GM18502 (cell line): ENCODE measurements at regions not wholly inside any gene's neighbourhood (a gene's known extent, or its start where the extent isn't known, plus 50 kb on each side); places are given as distances from the start of the nearest gene placed in this dataset.

Source experiments
- ATAC-seq: cut with Tn5 transposase; IDR thresholded peaks from one replicate; pipeline ENCODE4 v1.9.1; 2021; ENCODE audit warnings: mild to moderate bottlenecking; ENCODE audit not compliant: unreplicated experiment, poor library complexity

DNA sequence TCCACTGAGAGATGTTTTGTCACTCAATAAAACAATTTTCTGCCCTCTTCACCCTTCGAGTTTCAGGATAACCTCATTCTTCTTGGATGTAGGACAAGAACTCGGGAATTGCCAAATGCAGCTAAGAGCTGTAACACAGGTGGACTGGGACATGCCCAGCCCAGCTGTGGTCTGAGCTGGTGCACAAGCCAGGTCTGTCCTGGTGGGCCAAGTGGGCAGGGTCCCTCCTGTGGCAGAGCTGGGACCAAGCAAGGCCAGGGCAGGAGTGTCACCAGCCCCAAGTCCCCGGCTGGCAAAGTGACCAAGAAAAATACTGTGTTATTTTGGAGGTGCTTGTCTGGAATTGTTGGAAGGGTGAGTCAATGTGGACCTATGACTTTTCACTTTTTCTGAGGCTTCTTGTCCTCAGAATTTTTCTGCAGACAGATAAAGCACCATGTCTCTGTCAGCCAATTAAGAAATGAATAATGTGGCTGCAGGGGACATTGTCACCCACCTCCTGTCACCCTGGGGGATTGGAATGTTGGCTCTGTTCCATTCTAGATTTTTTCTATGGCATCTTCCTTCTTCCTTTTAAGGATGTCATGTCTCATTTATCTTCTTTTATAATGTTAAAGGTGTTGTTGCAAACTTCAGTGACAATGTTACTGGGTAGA, 645.2 kb upstream of the EPHA6 start:
- ATAC-seq, result no peak

DNA sequence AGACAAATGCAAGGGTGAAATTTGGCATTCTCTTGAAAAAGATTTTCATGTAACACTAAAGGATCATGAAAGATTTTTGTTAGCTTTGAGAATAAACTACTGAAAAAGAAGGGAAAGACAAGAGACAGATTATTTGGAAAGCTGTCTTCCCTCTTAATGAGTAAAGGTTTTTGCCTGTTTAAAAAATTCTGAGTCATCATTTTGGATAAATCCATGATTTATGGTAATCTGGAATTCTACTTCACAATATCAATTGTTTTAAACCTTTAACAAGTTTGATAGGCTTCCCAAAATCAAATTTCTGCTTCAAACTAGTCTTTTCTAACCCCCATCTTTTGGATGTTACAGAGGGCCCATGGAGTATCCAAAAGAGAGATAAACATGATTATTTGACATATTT, 641.5 kb upstream of the EPHA6 start:
- no peak for ATAC-seq

DNA sequence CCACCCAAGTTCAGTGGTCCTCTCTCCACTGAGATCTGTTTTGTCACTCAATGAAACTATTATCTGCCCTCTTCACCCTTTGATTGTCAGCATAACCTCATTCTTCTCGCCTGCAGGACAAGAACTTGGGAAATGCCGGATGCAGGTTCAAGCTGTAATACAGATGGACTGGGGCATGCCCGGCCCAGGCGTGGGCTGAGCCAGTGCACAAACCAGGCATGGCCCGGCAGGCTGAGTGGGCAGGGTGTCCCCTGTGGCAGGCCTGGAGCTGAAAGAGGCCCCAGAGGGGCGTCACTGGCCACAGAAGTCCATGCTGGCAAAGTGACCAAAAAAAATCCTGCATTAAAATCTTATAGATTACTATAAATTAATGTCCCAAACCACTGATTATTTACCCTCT, 638.9 kb upstream of the EPHA6 start:
- ATAC-seq, result no peak

DNA sequence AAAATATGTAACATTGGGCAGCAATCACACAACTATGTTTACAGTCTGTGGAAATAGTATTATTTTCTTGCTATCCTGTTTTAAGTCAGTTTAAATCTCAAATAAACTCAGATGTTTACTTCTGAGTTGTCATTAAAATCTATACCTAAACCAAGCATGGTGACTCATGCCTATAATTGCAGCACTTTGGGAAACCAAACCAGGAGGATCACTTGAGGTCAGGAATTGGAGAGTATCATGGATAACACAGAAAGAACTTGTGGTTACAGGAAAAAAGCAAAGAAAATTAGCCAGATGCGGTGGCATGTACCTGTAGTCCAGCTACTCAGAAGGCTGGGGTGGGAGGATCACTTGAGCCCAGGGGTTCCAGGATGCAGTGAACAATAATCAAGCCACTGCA, 631.6 kb upstream of the EPHA6 start:
- ATAC-seq, result no peak

DNA sequence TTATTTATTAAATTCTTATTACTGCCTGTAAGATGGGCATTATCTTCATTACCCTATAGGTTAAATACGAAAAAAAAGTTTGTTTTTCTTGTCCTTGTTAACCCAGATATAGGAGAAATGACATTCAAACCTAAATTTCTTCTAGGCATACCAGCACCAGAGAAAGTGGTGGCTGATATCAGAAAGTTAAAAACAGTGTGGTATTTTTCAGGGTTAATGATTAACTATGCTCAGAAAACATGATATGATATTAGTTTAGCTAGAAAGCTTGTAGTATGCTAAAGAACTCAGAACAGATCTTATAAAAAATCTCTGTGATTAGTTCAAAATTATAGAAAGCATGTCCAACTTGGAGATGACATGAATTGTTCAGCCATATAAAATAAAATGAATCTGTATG, 630.5 kb upstream of the EPHA6 start:
- ATAC-seq, result no peak

DNA sequence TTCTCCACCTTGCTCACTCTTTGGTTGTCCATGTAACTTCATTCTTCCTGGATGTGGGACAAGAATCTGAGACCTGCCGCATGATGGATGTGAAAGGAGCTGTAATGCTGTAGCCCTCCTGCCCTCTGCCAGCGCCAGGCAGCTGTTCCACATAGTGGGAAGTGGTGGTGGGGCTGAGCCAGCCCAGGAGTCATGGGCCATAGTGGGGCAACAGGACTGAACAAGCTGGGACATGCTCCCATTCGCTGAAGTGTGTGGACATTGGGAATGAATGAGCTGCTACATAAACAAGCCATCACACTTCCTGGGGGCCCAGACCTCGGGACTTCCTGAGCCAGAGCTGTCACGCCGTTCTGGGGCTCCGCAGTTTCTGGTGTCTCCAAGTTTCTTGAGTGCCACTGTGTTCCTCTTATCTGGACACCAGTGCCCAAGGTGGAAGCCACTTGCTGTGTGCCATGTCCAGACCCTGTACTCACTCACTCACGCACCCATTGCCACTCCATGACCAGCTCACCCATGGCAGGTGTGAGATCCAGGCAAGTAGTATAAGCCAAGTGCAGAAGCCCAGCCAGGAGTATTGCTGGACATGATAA, 624.3 kb upstream of the EPHA6 start:
- no peak for ATAC-seq

DNA sequence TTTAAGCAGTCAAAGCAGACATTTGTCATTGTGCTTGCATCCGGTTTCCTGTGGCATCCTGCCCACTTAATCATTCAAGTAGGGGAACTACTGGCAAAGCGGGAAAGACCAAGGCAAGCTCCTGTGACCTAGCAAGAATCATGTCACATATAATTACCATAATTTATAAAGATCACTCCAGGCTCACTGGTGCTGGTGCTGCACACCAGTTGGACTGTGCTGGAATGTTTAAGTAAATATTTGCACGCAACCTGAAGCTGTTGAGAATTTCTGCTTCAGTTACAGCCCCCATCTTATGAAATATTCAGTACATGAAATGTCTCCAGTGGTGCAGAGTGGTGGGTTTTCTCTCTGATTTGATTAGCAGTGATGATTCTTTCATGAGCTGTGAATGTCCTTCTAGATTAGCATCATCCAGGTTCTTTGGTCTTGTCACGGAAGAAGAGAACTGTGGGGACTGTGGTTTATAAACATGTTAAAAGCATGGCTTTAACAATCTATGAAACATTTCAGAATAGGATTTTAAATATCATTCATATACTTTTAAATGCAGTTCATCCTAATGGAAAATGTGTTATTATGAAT, 621.3 kb upstream of the EPHA6 start:
- no peak for ATAC-seq

DNA sequence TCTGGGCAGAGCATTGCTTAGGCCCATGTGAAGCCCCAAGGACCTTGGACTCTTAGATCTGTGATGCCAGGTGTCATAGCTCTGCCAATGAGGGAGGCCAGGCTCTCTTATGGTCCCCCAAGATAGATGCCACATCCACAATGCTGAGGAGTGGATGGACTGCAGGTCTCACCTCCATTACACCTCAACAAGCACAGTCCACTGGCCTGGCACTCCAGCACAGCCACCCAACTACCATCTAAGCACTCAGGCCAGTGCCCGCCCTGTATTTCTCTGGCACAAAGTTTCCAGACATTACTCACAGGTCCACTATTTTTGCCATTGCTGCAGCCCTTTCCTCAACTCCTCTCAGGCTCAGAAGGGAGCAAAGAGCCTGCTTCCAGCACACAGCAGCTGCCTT, 613.5 kb upstream of the EPHA6 start:
- ATAC-seq, result no peak

DNA sequence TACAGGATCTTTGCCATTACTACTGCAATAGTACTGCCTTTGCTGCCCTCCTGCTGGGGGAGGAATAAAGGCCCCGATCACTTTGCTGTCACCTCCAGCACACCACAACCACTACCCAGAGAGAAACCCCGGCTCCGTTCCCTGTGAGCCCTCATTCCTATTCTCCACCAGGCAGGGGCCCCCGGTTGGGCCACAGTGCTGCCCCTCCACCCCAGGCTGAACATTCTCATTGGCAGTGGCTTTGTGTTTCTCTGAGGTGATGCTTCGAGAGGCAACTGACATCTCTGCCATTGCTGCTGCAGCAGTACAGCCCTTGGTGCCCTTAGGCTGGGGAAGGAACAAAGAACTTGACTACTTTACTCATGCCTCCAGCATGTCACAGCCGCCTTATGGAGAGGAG, 612.9 kb upstream of the EPHA6 start:
- ATAC-seq, result no peak

DNA sequence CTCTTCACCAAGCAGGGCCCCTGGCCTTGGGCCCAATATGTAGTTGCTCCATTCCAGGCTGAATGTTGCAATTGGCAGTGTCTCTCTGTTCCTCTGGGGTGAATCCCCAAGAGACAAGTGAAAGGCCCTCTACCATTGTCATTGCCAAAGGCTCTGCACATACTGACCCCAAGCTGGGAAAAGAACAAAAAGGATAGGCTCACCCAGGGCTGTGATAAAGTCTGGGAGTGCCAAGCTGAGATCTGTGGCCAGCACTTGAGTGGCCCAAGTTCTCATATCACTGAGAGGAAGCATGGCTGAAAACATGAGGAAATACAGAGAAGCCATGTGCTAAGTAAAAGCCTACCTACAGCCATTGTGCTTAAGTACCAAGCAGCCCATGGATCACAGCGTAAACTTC, 612.2 kb upstream of the EPHA6 start:
- no peak for ATAC-seq

DNA sequence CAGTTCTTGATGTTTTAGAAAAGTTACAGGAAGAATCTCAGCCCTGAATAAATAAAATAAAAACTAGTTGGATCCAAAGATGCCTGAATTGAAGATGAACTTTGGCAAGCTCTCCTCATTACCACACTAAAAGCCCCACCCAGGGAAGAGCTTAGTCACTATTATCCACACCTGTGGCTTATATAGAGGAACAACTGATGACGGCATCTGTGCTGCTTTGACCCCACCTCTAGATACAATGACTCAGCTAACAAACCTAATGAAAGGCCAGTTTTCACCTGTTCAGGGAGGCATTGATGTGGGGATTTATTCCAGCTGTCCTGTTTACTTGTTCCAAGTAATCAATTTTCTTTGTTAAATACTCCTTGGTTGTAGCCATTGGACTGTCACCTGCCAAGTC, 604.7 kb upstream of the EPHA6 start:
- ATAC-seq, result no peak

DNA sequence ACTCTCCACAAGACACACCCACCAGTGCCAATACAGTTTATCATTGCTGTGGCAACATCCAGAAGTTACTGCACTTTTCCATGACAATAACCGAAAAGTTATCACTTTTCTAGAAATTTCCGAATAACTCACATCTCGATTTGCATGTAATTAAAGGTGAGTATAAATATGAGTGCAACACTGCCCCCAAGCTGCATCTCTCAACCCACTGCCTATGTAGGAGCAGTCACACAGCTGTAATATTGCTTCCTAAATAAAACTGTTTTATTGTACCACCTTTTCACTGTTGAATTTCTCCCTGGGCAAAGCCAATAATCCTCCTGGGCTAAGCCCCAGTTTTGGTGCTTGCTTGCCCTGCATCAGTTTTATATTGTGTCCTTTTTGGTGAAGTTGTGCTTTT, 601.0 kb upstream of the EPHA6 start:
- ATAC-seq, result no peak

DNA sequence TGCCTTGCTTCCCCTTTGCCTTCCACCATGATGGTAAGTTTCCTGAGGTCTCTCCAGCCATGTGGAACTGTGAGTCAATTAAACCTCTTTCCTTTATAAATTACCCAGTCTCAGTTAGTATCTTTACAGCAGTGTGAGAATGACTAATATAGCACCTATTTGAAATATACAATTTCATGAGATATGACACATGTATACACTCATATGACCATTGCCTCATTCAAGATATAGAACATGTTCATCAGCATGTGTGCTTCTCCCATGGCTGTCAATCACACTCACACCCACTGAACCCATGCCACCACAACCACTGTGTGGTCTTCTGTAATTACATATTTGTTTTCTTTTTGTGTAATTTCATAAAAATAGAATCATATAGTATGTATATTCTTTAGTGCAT, 599.5 kb upstream of the EPHA6 start:
- no peak for ATAC-seq

DNA sequence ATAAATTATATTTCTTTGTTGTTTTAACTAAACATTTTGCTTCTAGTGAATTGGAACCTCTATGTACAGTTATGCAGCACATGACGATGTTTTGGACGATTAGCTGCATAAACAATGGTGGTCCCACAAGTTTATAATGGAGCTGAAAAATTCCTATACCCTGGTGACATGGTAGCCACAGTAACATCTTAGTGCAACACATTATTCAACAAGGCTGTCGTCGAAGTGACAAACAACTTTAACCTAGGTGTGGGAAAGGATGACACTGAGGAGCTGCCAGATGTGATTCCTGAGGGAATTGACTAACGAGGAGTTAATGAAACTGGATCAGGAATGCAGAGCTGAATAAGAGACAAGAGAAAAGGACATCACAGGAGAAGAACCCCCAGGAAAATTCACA, 588.9 kb upstream of the EPHA6 start:
- no peak for ATAC-seq

DNA sequence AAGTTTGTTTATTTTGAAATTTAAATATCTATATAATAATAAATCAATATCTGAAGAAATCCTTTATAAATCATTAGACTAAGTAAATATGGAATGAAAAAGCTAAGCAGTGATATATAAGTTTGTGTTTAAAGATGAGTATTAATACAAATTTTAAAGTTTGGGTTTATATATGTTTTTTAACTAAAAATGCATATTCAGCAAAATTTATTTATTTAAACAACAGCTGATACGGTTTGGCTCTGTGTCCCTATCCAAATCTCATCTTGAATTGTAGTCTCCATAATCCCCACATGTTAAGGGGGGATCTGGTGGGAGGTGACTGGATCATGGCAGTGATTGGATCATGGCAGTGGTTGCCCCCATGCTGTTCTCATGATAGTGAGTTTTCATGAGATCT, 580.7 kb upstream of the EPHA6 start:
- no peak for ATAC-seq

DNA sequence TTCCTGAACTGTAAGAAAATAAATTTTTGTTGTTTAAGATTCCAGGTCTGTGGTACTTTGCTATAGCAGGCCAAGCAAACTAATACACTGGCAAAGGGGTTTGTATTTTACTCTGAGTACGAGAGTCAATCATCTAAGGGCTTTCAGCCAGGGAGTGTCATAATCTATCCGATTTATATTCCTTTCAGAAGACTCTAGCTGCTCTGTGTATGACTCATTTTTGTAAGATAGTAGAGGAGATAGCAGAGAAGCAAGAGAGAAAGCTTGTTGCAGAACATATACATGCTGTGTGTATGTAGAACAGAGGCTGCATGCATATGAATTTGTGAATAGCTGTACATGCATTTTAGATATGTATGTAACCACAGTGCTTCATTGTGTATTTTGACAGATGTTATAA, 577.9 kb upstream of the EPHA6 start:
- ATAC-seq, result no peak

DNA sequence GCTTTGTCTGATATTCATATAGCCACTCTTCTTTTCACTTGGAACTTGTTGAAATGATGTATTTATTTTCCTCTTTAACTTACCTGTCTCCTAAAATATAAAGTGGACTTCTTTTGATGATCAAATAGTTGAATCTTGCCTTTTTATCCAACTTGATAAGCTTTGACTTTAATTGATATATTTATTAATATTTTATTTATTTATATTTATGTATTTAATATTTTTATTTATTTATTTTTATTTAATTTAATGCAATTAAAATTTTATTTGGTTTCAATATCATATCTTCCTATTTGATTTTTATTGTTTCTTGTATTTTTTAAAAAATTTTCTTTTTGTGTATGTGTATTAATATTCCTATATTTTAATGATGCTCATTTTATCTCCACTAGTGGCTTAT, 555.1 kb upstream of the EPHA6 start:
- ATAC-seq, result no peak

DNA sequence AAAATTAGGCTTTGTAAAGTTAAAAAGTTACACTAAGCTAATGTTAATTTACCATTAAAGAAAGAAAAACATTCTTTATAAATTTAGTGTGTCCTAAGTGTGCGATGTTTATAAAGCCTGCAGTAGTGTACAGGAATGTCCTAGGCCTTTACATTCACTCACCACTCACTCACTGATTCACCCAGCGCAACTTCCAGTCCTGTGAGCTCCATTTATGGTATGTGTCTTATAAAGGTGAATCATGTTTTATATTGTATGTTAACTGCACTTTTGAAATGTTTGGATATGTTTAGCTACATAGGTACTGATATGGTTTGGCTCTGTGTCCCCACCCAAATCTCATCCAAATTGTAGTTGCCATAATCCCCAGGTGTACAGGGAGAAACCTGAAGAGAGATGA, 549.7 kb upstream of the EPHA6 start:
- ATAC-seq, result no peak

DNA sequence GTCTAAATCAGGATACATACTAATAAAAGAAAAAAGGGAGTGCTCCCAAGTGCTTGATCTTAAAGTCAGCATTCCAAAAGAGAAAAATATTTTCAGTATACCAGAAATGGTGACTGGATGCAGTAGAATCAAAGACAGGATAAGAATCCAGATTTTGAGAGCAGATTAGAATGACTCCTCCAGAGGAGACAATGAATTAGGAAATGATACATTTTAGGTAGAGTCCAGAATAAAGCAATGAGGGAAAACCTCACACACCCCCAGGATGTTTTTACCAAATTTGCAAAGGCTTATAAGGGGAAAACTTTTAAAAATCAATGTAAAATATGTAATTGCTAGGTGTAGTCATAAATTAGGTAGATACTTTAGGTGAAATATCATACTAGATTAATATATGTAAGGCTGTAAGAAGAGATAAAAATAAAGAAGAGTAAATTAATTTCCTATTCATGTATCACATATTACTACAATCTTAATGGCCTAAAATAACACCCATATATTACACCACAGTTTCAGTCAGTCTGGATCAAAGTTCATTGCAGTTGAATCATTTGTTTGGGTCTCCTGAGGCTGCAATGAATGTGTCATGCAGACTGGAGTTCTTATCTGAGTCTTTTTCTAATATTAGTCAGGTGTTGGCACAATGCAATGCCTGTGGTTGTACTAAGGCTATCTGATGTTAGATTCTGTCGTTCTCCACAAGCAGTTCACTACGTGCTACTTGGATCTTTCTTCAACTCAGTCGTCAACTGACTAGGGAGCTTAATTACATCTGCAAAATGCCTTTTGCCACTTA, 547.8 kb upstream of the EPHA6 start:
- ATAC-seq, result no peak

DNA sequence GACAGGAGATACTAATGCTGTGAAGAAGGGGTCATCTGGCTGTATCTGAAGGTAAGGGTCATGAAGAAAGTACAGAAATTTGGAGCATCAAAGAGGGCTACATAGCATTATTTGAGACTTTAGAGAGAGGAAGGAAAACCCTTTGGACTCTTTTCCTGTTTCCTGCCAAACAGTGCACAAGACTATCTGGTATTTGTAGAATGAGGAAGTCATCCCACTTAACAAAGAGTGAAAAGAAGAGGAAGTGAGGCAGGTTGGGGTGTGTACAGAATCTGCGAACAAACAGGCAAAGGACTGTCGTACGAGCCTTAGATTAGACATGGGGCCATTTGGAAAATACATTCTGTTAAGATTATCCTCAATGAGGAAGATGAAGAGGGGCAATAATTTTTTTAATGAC, 546.8 kb upstream of the EPHA6 start:
- no peak for ATAC-seq

DNA sequence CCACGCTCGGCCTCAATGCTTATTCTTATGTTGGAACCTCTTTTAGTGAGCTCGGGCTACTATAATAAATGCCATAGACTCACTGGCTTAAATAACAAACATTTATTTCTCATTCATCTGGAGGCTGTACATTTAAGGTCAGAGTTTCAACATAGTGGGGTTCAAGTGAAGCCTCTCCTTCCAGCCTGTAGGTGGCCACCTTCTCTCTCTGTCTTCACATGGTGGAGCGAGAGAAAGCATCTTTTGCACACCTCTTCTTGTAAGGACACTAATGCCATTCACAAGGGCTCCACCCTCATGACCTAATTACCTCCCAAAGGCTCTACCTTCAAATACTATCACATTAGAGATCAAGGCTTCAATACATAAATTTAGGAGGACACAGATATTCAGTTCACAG, 520.3 kb upstream of the EPHA6 start:
- no peak for ATAC-seq

DNA sequence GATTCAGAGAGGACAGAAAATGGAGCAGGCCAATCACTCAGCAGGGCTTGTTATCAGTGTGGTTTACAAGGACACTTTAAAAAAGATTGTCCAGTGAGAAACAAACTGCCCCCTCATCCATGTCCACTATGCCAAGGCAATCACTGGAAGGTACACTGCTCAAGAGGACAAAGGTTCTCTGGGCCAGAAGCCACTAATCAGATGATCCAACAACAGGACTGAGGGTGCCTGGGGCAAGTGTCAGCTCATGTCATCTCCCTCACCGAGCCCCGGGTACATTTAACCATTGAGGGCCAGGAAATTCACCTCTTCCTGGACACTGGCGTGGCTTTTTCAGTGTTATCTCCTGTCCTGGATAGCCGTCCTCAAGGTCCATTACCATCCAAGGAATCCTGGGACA, 513.7 kb upstream of the EPHA6 start:
- no peak for ATAC-seq
